ENCODE measurements at regions not wholly inside any gene's neighbourhood (a gene's known extent, or its start where the extent isn't known, plus 50 kb on each side); places are given as distances from the start of the nearest gene placed in this dataset.
"Not testable (repeated sequence)": the region's sequence is repeated elsewhere in the genome, so short reads cannot be mapped to it uniquely, and the experiment has no call there.

DNA sequence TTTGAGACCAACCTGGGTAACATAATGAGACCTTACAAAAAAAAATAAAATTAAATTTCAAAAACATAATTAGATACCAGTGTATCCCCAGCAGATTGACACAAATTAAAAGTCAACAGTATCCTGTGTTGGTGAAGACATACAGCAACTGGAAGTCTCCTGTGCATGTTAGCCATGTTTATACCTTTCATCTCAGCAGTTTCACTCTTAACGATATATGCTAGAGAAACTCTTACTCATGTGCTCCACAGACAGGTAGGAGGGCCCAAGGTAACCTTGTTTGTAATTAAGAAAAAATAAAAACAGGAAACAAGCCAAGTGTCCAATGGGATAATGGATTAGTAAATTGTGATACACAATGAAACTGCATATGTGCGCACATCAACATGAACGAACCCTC lies 50.1 kb upstream of the N4BP3 start:
- no peaks in the 10 kb centered on the region for H3K9me3 ChIP-seq
- H3K27me3 ChIP-seq, result no peaks in the 10 kb centered on the region
- no peak overlapping the region for H3K27ac ChIP-seq
- intact Hi-C loops (cut with DNase I), result no loop called here
- no peak for DNase-seq
- no peaks in the 10 kb centered on the region for H3K36me3 ChIP-seq
- TF ChIP-seq, protein P1, sequence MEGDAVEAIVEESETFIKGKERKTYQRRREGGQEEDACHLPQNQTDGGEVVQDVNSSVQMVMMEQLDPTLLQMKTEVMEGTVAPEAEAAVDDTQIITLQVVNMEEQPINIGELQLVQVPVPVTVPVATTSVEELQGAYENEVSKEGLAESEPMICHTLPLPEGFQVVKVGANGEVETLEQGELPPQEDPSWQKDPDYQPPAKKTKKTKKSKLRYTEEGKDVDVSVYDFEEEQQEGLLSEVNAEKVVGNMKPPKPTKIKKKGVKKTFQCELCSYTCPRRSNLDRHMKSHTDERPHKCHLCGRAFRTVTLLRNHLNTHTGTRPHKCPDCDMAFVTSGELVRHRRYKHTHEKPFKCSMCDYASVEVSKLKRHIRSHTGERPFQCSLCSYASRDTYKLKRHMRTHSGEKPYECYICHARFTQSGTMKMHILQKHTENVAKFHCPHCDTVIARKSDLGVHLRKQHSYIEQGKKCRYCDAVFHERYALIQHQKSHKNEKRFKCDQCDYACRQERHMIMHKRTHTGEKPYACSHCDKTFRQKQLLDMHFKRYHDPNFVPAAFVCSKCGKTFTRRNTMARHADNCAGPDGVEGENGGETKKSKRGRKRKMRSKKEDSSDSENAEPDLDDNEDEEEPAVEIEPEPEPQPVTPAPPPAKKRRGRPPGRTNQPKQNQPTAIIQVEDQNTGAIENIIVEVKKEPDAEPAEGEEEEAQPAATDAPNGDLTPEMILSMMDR (IDR thresholded peaks at IDR 0.05), result no peak
- TF ChIP-seq POLR2AphosphoS5 (IDR thresholded peaks at IDR 0.05), result no peak
- TF ChIP-seq EP300 (IDR thresholded peaks at IDR 0.05), result no peak
- no peak for TF ChIP-seq POLR2A (IDR thresholded peaks at IDR 0.05)
- 78 to 89% methylated on average over 3 of the region's 3 CpGs for WGBS, 2 donors
- no peaks in the 10 kb centered on the region for H3K4me1 ChIP-seq
- H3K4me3 ChIP-seq, result no peak overlapping the region

DNA sequence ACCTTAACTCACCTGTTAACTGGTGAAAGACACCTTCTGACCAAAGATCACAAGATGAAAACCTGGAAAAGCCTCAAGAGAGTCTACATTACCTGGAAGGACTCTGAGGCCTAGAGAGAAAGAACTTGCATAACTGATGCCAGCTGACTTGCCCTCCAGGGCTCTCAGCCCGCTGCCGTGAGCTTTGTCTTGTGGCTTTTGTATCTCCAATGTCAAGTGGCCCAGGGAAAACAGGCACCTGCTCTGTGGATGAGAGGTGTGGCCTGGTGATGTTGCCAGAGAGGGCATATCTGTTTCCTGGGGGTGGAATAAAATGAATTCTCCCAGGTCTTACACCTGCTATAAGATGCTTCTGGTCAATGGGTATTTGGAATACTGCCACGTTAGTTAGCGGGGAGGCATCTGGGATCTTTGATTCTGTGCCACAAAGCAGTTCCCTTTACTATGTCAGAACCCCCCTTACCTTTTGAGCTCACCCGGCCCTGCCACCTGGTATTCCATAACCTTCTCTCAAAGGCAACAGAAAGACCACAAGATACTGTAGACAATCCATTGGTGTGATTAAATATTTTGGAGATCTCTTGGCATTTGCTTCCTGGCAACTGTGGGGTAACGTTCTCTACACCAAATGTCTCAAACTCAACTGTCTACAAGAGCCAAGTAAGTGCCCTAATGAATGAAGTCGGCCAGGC lies 54.9 kb upstream of the N4BP3 start:
- Histone ChIP-seq H3K4me3 (no peak overlapping the region), H3K9me3 (no peaks in the 10 kb centered on the region), H3K27me3 (no peaks in the 10 kb centered on the region), H3K4me1 (no peaks in the 10 kb centered on the region), H3K36me3 (no peaks in the 10 kb centered on the region), H3K27ac (no peak overlapping the region)
- 79 to 88% methylated on average over 7 of the region's 7 CpGs for WGBS, 2 donors
- peak; percentile 18 for DNase-seq
- TF ChIP-seq POLR2A (IDR thresholded peaks at IDR 0.05) (no peak), EP300 (IDR thresholded peaks at IDR 0.05) (no peak), POLR2AphosphoS5 (IDR thresholded peaks at IDR 0.05) (no peak)
- TF ChIP-seq, protein P1 (IDR thresholded peaks at IDR 0.05), result no peak
- intact Hi-C loops (cut with DNase I), result no loop called here

DNA sequence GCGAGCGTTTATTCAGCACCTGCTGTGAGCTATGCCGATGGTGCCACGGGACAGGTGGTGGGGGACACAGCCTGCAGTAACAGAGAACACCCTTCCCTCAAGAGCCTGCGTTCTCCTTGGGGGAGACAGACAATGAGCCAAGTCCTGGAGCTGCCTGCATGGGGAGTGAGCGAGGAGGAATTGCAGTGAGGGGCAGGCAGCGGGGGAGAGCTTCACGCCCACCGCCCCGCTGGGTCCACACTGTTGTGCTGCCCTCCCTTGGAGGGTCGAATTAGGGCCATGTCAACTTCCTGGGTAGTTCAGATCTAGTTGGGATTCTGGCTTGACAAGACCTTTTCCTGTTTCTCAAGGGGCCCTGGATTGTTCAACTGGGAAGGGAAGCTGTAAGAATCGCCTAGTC lies 55.5 kb upstream of the N4BP3 start:
- Histone ChIP-seq H3K36me3 (no peaks in the 10 kb centered on the region), H3K4me1 (no peaks in the 10 kb centered on the region), H3K9me3 (no peaks in the 10 kb centered on the region), H3K27ac (no peak overlapping the region), H3K4me3 (no peak overlapping the region), H3K27me3 (no peaks in the 10 kb centered on the region)
- DNase-seq, result peak; percentile 19
- 74 to 81% methylated on average over 12 of the region's 12 CpGs for WGBS, 2 donors
- TF ChIP-seq POLR2AphosphoS5 (IDR thresholded peaks at IDR 0.05) (no peak), POLR2A (IDR thresholded peaks at IDR 0.05) (no peak), EP300 (IDR thresholded peaks at IDR 0.05) (no peak)
- TF ChIP-seq, protein P1 (IDR thresholded peaks at IDR 0.05), result no peak
- intact Hi-C loops (cut with DNase I), result no loop called here

DNA sequence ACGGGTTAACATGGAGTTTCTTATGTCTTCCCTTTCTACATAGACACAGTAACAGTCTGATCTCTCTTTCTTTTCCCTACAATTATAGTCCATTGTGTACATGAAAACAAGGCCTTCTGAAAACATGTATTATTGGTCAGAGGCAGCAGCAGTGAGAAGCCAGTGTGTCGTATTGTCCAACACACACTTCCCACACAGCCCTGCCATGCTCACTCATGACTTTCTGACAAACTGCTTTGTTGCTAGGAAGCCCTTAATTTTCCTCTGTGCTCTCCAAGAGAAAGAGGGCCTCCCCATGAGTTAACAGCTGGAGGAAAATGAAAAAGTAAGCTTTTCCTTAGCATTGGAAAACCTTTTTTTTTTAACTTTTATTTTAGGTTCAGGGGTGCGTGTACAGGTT lies 56.4 kb upstream of the N4BP3 start:
- WGBS, 2 donors, result 96 to 97% methylated on average over 3 of the region's 3 CpGs
- H3K9me3 ChIP-seq, result no peaks in the 10 kb centered on the region
- intact Hi-C loops (cut with DNase I), result no loop called here

DNA sequence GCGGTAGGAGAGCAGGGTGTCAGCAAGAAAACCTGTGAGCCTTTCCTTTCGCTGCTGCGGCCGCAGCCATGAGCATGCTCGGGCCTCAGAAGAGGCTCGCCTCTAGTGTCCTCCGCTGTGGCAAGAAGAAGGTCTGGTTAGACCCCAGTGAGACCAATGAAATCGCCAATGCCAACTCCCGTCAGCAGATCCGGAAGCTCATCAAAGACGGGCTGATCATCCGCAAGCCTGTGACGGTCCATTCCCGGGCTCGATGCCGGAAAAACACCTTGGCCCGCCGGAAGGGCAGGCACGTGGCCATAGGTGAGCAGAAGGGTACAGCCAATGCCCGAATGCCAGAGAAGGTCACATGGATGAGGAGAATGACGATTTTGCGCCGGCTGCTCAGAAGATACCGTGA lies 57.8 kb upstream of the N4BP3 start:
- intact Hi-C loops (cut with DNase I); H3K36me3 ChIP-seq; H3K4me3 ChIP-seq; H3K27me3 ChIP-seq; H3K4me1 ChIP-seq; H3K27ac ChIP-seq; H3K9me3 ChIP-seq: not testable (repeated sequence)
- WGBS, 2 donors, result 96% methylated on average over 24 of the region's 24 CpGs
- DNase-seq, result peak; percentile 20

More for the DNA sequence above, 56.4 kb upstream of the N4BP3 start:
- Histone ChIP-seq H3K27me3 (no peaks in the 10 kb centered on the region), H3K4me1 (no peaks in the 10 kb centered on the region), H3K36me3 (no peaks in the 10 kb centered on the region), H3K4me3 (no peak overlapping the region), H3K27ac (no peak overlapping the region)
- TF ChIP-seq EP300 (IDR thresholded peaks at IDR 0.05) (no peak), POLR2A (IDR thresholded peaks at IDR 0.05) (no peak), POLR2AphosphoS5 (IDR thresholded peaks at IDR 0.05) (no peak)
- TF ChIP-seq, protein P1 (IDR thresholded peaks at IDR 0.05), result no peak
- DNase-seq, result no peak

DNA sequence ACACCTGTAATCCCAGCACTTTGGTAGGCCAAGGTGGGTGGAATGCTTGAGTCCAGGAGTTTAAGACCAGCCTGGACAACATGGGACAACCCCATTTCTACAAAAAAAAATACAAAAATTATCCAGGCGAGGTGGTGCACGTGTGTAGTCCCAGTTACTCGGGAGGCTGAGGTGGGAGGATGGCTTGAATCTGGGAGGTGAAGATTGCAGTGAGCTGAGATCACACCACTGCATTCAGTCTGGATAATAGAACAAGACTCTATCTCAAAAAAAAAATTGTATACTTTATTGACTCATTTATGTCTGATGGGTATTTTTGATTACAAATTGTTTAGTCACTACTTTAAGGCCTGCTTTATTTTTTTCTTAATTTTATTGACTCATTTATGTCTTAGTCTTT lies 56.0 kb upstream of the PROP1 start:
- H3K9me3 ChIP-seq; H3K4me1 ChIP-seq; intact Hi-C loops (cut with DNase I); H3K27ac ChIP-seq; H3K36me3 ChIP-seq; H3K27me3 ChIP-seq; H3K4me3 ChIP-seq; DNase-seq: not testable (repeated sequence)
- 90 to 94% methylated on average over 3 of the region's 3 CpGs for WGBS, 2 donors

DNA sequence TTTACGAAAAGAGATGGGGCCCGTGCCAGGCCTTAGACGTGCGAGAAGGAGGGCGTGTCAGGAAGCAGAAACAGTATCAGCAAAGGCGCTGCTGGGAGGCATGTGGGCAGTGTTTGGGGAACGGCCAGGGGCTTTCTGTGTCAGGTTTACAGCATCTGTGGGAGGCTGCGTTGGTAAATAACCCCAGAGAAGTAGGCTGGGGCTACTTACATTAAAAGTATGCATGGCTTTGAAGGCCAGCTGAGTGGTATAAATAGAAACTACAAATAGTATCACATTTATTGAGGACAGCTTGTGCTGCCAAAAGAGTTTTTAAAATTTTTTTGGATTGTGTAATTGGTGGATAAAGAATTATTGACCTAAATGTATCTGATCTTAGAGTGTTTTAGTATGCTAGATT lies 54.8 kb upstream of the PROP1 start:
- H3K9me3 ChIP-seq; H3K36me3 ChIP-seq; H3K27me3 ChIP-seq; DNase-seq; intact Hi-C loops (cut with DNase I); H3K4me3 ChIP-seq; H3K27ac ChIP-seq; H3K4me1 ChIP-seq: not testable (repeated sequence)
- WGBS, 2 donors, result no CpG with 5 or more reads among the region's 8 CpGs

DNA sequence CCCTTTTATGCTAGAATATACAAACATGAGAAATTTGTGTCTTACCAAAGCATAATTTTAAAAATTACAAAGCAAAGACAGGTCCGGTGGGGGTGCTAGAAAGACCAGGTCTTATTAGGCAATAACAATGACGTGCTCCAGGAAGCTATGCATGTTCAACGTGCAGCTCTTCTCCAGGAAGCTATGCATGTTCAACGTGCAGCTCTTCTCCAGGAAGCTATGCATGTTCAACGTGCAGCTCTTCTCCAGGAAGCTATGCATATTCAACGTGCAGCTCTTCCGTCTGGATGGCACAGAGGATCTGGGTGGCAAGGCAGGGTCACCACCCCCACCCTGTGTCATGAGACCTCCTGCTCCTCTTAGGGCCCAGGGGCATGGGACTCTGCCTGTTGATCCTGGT lies 51.9 kb upstream of the PROP1 start:
- H3K27me3 ChIP-seq; H3K4me3 ChIP-seq; H3K4me1 ChIP-seq; H3K9me3 ChIP-seq; DNase-seq; H3K27ac ChIP-seq; H3K36me3 ChIP-seq; intact Hi-C loops (cut with DNase I): not testable (repeated sequence)
- WGBS, 2 donors, result 17 to 54% methylated on average over 4 of the region's 7 CpGs
